Fibroblast of pulmonary artery (primary cell): ENCODE measurements at regions not wholly inside any gene's neighbourhood (a gene's known extent, or its start where the extent isn't known, plus 50 kb on each side); places are given as distances from the start of the nearest gene placed in this dataset.
A peak's percentile ranks its signal among the peaks of the same experiment; 100 is the strongest.

Experiments
- DNase-seq: peaks from one replicate; pipeline ENCODE4 v3.0.0-alpha.2; 2010; ENCODE audit warnings: low read depth
- H3K4me3 ChIP-seq: replicated peaks from 2 replicates; pipeline ENCODE4 v1.5.1; 2011; ENCODE audit warnings: low read depth, mild to moderate bottlenecking, control low read depth, low read length, moderate library complexity
- TF ChIP-seq, protein P1 (sequence below): IDR thresholded peaks from 2 replicates; pipeline ENCODE4 v1.5.1; 2011; ENCODE audit warnings: mild to moderate bottlenecking, control low read depth, low read length, inconsistent platforms; ENCODE audit errors: missing control alignments

GRCh38 chr2:76599732-76600368 lies 889.1 kb upstream of the GCFC2 start:
- peak; percentile 78 for DNase-seq
- TF ChIP-seq, protein P1, sequence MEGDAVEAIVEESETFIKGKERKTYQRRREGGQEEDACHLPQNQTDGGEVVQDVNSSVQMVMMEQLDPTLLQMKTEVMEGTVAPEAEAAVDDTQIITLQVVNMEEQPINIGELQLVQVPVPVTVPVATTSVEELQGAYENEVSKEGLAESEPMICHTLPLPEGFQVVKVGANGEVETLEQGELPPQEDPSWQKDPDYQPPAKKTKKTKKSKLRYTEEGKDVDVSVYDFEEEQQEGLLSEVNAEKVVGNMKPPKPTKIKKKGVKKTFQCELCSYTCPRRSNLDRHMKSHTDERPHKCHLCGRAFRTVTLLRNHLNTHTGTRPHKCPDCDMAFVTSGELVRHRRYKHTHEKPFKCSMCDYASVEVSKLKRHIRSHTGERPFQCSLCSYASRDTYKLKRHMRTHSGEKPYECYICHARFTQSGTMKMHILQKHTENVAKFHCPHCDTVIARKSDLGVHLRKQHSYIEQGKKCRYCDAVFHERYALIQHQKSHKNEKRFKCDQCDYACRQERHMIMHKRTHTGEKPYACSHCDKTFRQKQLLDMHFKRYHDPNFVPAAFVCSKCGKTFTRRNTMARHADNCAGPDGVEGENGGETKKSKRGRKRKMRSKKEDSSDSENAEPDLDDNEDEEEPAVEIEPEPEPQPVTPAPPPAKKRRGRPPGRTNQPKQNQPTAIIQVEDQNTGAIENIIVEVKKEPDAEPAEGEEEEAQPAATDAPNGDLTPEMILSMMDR = peak; percentile 73
- H3K4me3 ChIP-seq = no peak overlapping the region

DNA sequence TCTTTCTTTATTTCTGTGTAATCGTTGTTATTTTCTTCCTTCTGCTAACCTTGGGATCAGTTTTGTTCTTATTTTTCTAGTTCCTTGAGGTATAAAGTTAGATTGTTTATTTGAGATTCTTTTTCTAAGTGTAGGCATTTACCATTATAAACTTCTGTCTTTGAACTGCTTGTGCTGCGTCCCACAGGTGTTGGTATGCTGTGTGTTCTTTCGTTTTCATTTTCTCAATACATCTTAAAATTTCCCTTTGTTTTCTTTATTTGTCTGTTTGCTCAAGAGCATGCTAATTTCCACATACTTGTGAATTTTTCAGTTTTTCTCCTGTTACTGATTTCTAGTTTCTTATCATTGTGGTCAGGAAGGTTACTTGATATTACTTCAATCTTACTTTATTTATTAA lies 873.8 kb upstream of the GCFC2 start:
- TF ChIP-seq, protein P1 = no peak
- no peak overlapping the region for H3K4me3 ChIP-seq
- no peak for DNase-seq

GRCh38 chr2:76579911-76580310 lies 869.2 kb upstream of the GCFC2 start:
- DNase-seq = no peak

GRCh38 chr2:76572981-76573380 lies 862.3 kb upstream of the GCFC2 start:
- TF ChIP-seq, protein P1 = no peak
- no peak overlapping the region for H3K4me3 ChIP-seq
- DNase-seq = no peak

More at GRCh38 chr2:76579911-76580310, 869.2 kb upstream of the GCFC2 start:
- TF ChIP-seq, protein P1 = no peak
- H3K4me3 ChIP-seq = no peak overlapping the region

DNA sequence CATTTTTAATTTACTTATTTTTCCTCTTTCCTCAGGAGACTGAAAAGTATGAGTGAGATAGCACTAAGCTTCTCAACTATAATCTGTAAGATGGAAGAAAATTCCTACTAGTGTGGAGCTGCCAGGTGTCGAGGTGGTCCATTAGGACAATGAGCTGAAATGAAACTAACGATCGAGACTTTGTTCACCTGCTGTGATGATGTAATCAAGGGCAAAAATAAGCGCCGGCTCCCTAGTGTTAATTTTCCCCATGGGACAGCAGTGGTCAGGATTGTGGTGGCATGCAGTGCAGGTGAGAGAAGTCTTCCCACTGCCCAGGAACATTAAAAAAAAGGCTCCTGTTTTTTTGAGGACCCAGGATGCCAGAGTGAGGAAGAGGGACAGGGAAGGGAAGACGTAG lies 859.1 kb upstream of the GCFC2 start:
- TF ChIP-seq, protein P1 = no peak
- DNase-seq = no peak
- no peak overlapping the region for H3K4me3 ChIP-seq

GRCh38 chr2:76567478-76567877 lies 856.8 kb upstream of the GCFC2 start:
- H3K4me3 ChIP-seq = no peak overlapping the region
- TF ChIP-seq, protein P1 = no peak
- DNase-seq = no peak

- TF ChIP-seq, protein P1 = no peak
- H3K4me3 ChIP-seq = no peak overlapping the region
- DNase-seq = no peak
These were observed 854.0 kb upstream of the GCFC2 start for GRCh38 chr2:76564734-76565133.
